GM18502 (cell line): ENCODE measurements at regions not wholly inside any gene's neighbourhood (a gene's known extent, or its start where the extent isn't known, plus 50 kb on each side); places are given as distances from the start of the nearest gene placed in this dataset.

Experiments used
- ATAC-seq: cut with Tn5 transposase; IDR thresholded peaks from one replicate; pipeline ENCODE4 v1.9.1; 2021; ENCODE audit warnings: mild to moderate bottlenecking; ENCODE audit not compliant: unreplicated experiment, poor library complexity

GRCh38 chr10:128869101-128869749 is 597.8 kb upstream of the MGMT start:
- ATAC-seq, result no peak

DNA sequence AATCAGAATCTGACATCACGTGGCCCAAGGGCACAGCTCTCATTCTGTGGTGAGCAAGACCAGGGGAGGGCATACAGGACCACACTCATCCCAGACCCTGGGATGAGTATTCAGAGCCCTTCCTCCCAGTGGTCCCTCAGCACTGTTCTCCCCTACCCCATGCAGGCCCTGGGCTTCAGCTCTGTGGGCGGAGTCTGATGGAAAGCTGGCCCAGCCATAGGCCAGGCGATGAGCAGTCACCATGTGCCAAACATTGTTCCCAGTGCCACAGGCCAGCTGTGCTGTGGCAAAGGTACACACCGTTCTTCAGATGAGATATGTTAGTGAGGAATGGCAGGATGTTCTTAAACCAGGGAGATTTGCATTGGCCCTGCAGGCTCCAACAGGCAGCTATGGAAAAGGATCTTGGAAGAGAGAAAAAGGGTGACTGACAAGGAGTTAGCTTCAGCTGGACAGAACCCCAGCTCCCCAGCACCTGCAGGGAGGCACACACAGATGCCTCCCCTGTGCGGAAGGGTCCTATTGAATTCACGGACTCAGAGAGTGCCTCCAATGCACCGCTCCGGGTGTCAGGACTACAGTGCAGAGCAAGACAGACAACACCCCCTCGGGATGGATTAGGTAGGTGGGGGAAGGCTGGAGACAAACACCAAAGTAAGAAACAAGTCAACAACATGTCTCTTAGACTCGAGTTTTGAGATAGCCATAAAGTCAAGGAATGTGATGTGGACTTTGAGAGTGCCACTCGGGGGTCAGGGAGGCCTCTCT is 596.0 kb upstream of the MGMT start:
- ATAC-seq, result no peak

- no peak for ATAC-seq
Measured at GRCh38 chr10:128871671-128872231, 595.3 kb upstream of the MGMT start.

- no peak for ATAC-seq
Measured at GRCh38 chr10:128873411-128874054, 593.5 kb upstream of the MGMT start.

DNA sequence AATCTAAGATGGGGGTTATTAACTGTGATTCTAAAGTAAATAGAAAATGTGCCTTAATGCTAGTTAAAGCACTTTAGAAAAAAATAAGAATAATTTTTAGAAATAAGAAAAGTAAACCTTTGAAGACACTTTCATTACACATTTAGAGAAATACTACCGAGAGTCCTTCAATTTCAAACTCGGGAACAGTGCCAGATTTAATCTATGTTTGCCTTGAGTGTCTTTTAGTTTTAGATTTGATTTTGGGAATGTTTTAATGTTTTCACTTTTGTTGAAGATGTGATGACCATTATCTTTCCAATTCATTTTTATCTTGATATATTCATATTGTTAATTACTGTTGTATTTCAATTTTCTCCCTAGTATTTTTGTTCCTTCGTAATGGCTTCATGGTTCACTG is 592.7 kb upstream of the MGMT start:
- no peak for ATAC-seq

- ATAC-seq, result no peak
Measured at GRCh38 chr10:128875030-128875744, 591.9 kb upstream of the MGMT start.

DNA sequence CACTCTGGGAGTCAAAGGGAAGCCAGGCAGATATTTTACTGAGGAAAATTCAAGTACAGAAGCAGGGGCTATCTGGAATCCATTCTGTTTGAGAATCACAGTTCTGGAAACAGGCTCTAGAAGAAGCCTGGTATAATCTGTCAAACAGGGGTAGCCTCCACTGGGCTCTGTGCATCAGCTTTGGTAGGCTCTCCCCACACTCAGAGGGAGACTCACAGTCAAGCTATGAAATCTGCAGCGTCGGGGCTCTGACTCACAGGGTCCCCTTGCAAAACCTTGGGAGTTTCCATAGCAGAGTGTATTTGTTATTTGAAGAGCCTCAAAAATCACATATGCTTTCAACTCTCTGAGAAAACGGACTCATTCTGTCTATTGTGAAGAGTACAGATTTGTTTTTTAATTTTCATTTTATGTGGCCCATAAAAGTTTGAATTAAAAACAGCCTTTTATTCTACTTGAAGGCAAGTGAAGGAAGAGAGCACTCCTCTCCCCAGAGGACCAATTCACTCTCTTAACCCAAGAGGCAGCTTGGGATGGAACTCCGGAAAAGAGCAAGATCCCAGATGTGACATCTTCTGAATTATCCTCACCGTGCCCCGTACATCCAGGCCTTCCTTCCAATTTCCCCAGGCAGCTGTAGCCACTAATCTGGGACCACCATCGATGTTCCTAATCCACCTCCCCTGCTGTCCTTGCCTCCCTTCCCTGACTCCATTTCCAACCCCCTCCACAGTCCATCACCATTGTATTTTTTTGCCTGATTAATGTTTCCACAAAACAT is 590.9 kb upstream of the MGMT start:
- no peak for ATAC-seq

GRCh38 chr10:128877141-128877540 is 589.9 kb upstream of the MGMT start:
- no peak for ATAC-seq

DNA sequence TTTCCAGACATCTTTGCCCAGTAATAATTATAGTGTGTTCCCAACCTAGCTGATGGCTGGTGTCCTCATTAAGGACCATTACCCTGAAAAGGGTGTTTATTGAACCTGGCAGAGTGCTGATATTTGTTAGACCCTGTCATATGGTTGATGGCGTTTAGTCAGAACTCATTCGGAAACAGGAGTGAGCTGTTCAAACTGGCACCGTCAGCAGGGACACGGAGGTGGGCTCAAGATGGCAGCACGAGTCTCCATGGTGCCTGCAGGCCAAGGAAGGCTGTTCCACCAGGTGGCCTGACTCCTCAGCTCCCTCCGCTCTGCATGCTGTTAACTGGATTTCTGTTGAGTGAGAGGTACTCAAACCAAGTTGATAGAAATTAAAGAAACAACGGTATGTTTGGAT is 589.1 kb upstream of the MGMT start:
- ATAC-seq, result no peak

DNA sequence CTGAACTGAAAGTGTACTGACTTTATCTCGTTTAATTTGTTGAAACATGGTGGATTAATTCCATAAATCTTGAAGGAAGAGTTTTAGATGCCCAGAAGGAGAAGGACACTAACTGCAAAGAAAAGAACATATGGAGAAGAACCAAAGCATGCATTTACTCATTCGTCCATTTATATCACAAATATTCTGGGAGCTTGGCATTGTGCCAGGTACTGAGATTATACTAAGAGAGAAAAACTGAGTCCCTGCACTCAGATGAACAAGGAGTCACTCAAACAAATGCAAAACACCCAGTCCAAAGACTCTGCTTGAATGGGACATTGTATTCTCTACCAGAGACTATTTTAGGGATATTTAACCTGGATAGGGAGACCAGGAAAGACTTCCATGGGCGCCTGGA is 588.0 kb upstream of the MGMT start:
- no peak for ATAC-seq

DNA sequence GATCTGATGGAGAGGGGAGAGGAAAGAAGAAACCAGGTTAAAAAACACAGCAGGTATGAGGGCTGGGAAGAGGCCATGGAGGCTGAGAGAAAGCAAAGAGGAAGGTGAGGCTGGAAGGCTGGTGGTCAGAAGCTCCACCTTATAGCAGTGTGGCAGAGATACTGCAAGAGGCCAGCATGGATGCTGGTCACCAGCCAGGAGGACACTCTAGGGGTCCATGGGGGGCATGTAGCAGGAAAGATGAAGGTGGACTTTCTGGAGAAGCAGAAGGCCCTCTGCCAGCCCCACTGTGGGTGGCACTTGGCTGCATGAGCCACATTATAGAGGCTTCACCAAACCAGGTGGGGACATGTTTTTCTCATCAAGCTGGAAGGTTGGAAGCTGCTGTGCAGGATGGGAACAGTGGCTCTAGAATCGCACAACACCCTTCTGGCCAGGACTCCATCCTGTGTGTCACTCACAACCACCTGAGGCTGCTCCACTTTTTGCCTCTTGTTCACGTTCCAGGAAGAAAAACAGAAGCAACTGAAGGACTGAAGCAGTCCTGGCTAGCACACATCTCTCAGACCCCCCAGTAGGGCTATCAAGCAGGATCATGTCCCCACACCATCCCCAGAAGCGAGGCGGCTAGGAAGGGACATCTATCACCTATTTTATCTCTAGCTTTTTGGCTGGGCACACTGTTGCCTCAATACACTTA is 587.5 kb upstream of the MGMT start:
- no peak for ATAC-seq

- no peak for ATAC-seq
Measured at GRCh38 chr10:128880159-128880725, 586.8 kb upstream of the MGMT start.

- ATAC-seq, result no peak
Measured at GRCh38 chr10:128881086-128881485, 586.0 kb upstream of the MGMT start.

DNA sequence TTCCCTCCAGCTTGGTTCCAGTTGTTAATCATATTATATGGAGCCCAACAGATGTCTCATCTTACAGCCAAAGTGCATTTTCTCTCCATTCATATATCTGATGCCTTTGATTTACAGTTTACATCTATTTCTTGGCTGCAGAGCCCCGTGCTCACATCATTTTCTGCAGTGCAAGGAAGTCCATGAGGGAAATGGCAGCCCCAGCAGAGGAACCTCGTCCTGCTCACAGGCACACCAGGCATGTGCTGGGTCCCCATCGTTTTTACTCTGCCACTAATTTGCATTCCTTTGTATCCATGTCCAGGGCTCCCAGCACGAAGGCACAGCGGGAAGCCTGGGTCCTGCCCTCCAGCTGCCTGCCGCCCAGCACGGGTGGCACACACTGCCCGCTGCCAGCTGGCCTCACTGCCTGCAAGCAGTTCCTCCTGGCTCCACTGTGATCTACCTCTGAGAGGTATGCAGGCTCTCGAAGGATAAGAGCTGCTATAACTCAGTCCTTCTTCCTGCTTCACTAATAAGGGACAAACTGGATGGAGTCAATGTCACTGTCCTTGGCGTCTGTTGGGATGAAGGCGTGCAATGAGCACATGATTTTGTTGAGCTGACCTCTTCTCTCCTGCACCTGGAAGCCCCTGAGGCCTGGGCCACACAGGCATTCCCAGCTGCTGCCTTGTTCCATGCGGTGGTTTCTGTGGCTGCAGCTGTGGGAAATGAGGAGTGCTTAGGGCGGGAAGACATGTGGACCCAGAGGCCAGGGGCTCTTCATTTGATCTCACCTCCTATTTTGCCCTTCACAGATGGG is 583.6 kb upstream of the MGMT start:
- ATAC-seq, result no peak

- ATAC-seq, result no peak
Measured at GRCh38 chr10:128884033-128884425, 583.0 kb upstream of the MGMT start.

DNA sequence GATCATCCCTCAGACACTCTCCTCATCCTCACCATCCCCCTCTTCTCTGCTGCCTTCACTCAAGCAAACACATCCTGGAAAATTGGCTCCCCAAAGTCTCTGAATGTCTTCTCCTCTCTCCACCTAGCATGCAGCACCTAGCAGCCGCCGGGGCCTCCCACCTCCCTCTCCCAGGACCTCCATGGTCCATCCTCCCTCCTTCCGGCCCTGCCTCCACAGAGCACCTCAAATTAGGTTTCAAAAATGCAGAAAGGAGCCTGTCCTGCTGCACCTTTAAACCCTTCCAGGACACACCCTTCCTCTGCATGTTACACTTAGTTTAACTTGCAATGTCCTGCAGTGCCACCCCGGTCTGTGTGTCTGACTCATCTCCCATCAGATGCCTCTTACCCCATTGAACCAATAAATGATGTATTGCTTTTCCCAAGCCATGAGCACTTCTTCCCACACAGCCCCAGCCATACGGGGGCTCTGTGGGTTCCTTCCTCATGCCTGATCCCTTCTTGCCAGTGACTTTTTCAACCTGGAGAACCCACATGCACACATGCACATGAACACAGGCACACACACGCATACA is 582.5 kb upstream of the MGMT start:
- no peak for ATAC-seq

GRCh38 chr10:128885573-128886555 is 581.2 kb upstream of the MGMT start:
- no peak for ATAC-seq
